ENCODE measurements at regions not wholly inside any gene's neighbourhood (a gene's known extent, or its start where the extent isn't known, plus 50 kb on each side); places are given as distances from the start of the nearest gene placed in this dataset.

GRCh38 chr10:20977300-20977699, 80.2 kb upstream of the NEBL start:
- no peak overlapping the region for H3K9ac ChIP-seq (ENCODE audit: low read depth, low read length)
- H3K4me2 ChIP-seq (ENCODE audit: insufficient read depth, low read length) = no peak overlapping the region
- no peak for ATAC-seq (ENCODE audit: insufficient read depth, low read depth)
- DNase-seq = no peak
- no peak overlapping the region for H3K4me3 ChIP-seq (ENCODE audit: low read depth in 1 of 2, low read length in 2 of 2)
- TF ChIP-seq, protein P1, sequence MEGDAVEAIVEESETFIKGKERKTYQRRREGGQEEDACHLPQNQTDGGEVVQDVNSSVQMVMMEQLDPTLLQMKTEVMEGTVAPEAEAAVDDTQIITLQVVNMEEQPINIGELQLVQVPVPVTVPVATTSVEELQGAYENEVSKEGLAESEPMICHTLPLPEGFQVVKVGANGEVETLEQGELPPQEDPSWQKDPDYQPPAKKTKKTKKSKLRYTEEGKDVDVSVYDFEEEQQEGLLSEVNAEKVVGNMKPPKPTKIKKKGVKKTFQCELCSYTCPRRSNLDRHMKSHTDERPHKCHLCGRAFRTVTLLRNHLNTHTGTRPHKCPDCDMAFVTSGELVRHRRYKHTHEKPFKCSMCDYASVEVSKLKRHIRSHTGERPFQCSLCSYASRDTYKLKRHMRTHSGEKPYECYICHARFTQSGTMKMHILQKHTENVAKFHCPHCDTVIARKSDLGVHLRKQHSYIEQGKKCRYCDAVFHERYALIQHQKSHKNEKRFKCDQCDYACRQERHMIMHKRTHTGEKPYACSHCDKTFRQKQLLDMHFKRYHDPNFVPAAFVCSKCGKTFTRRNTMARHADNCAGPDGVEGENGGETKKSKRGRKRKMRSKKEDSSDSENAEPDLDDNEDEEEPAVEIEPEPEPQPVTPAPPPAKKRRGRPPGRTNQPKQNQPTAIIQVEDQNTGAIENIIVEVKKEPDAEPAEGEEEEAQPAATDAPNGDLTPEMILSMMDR (IDR thresholded peaks at IDR 0.05; ENCODE audit: borderline replicate concordance, extremely low read depth, low read length, poor library complexity, severe bottlenecking) = no peak
- TF ChIP-seq EZH2 (IDR thresholded peaks at IDR 0.05; ENCODE audit: borderline replicate concordance, low read depth, low read length, severe bottlenecking) = no peak
- H4K20me1 ChIP-seq (ENCODE audit: insufficient read depth, low read length) = no peaks in the 10 kb centered on the region
- no peaks in the 10 kb centered on the region for H3K4me1 ChIP-seq (ENCODE audit: insufficient read depth, low read length)
- H3K27me3 ChIP-seq (ENCODE audit: insufficient read depth, low read length, poor library complexity) = no peaks in the 10 kb centered on the region
- H3K79me2 ChIP-seq (ENCODE audit: insufficient read depth, low read length) = no peaks in the 10 kb centered on the region
- no peak overlapping the region for H3K27ac ChIP-seq (ENCODE audit: low read length)
- no peak overlapping the region for H2AFZ ChIP-seq (ENCODE audit: low read depth, low read length)
- no peaks in the 10 kb centered on the region for H3K36me3 ChIP-seq (ENCODE audit: insufficient read depth, low read length)
- no peaks in the 10 kb centered on the region for H3K9me3 ChIP-seq (ENCODE audit: insufficient read depth, low read length, severe bottlenecking)

DNA sequence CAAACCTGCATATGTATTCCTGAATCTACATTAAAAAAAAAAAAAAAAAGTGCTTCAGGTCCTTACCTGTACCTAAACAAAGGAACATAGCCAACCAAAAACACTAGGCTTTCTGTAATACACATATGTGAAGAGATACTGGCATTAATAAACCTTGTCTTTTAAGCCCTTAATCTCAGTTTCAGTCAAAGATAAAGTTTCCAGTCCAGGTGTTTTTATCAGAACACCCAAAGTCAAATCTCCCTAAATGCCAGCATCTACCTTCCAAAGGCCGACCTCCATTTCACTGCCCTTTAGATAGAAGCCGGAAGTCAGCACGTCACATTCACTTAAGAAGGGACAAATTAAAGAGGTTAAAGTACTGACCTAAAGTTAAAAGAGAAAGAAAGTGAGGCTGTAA, 79.8 kb upstream of the NEBL start:
- no peaks in the 10 kb centered on the region for H3K36me3 ChIP-seq (ENCODE audit: insufficient read depth, low read length)
- ATAC-seq (ENCODE audit: insufficient read depth, low read depth) = no peak
- no peak overlapping the region for H3K27ac ChIP-seq (ENCODE audit: low read length)
- H2AFZ ChIP-seq (ENCODE audit: low read depth, low read length) = no peak overlapping the region
- H4K20me1 ChIP-seq (ENCODE audit: insufficient read depth, low read length) = no peaks in the 10 kb centered on the region
- H3K4me3 ChIP-seq (ENCODE audit: low read depth in 1 of 2, low read length in 2 of 2) = no peak overlapping the region
- H3K4me1 ChIP-seq (ENCODE audit: insufficient read depth, low read length) = no peaks in the 10 kb centered on the region
- no peak for TF ChIP-seq EZH2 (IDR thresholded peaks at IDR 0.05; ENCODE audit: borderline replicate concordance, low read depth, low read length, severe bottlenecking)
- TF ChIP-seq, protein P1 (IDR thresholded peaks at IDR 0.05; ENCODE audit: borderline replicate concordance, extremely low read depth, low read length, poor library complexity, severe bottlenecking) = no peak
- H3K4me2 ChIP-seq (ENCODE audit: insufficient read depth, low read length) = no peak overlapping the region
- no peaks in the 10 kb centered on the region for H3K79me2 ChIP-seq (ENCODE audit: insufficient read depth, low read length)
- H3K9me3 ChIP-seq (ENCODE audit: insufficient read depth, low read length, severe bottlenecking) = no peaks in the 10 kb centered on the region
- H3K27me3 ChIP-seq (ENCODE audit: insufficient read depth, low read length, poor library complexity) = no peaks in the 10 kb centered on the region
- no peak for DNase-seq
- H3K9ac ChIP-seq (ENCODE audit: low read depth, low read length) = no peak overlapping the region

DNA sequence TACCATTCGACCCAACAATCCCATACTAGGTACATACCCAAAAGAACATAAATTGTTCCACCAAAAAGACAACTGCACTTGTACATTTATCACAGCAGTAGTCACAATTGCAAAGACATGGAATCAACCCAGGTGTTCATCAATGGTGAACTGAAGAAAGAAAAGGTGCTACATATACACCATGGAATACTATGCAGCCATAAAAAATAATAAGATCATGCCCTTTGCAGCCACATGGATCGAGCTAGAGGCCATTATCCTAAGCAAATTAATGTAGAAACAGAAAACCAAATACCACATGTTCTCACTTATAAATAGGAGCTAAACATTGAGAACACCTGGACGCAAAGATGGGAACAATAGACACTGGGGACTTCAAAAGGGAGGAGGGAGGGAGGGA, 79.3 kb upstream of the NEBL start:
- H2AFZ ChIP-seq (ENCODE audit: low read depth, low read length) = no peak overlapping the region
- no peaks in the 10 kb centered on the region for H3K27me3 ChIP-seq (ENCODE audit: insufficient read depth, low read length, poor library complexity)
- no peaks in the 10 kb centered on the region for H3K36me3 ChIP-seq (ENCODE audit: insufficient read depth, low read length)
- no peak overlapping the region for H3K4me3 ChIP-seq (ENCODE audit: low read depth in 1 of 2, low read length in 2 of 2)
- no peak overlapping the region for H3K9ac ChIP-seq (ENCODE audit: low read depth, low read length)
- DNase-seq (no peak), ATAC-seq (ENCODE audit: insufficient read depth, low read depth) (no peak)
- H3K9me3 ChIP-seq (ENCODE audit: insufficient read depth, low read length, severe bottlenecking) = no peaks in the 10 kb centered on the region
- TF ChIP-seq EZH2 (IDR thresholded peaks at IDR 0.05; ENCODE audit: borderline replicate concordance, low read depth, low read length, severe bottlenecking) = no peak
- TF ChIP-seq, protein P1 (IDR thresholded peaks at IDR 0.05; ENCODE audit: borderline replicate concordance, extremely low read depth, low read length, poor library complexity, severe bottlenecking) = no peak
- no peak overlapping the region for H3K4me2 ChIP-seq (ENCODE audit: insufficient read depth, low read length)
- no peaks in the 10 kb centered on the region for H4K20me1 ChIP-seq (ENCODE audit: insufficient read depth, low read length)
- no peaks in the 10 kb centered on the region for H3K79me2 ChIP-seq (ENCODE audit: insufficient read depth, low read length)
- no peak overlapping the region for H3K27ac ChIP-seq (ENCODE audit: low read length)
- H3K4me1 ChIP-seq (ENCODE audit: insufficient read depth, low read length) = no peaks in the 10 kb centered on the region

- Histone ChIP-seq H3K4me2 (ENCODE audit: insufficient read depth, low read length) (no peak overlapping the region), H3K36me3 (ENCODE audit: insufficient read depth, low read length) (no peaks in the 10 kb centered on the region), H3K27me3 (ENCODE audit: insufficient read depth, low read length, poor library complexity) (no peaks in the 10 kb centered on the region), H3K9me3 (ENCODE audit: insufficient read depth, low read length, severe bottlenecking) (no peaks in the 10 kb centered on the region), H3K27ac (ENCODE audit: low read length) (no peak overlapping the region), H3K4me3 (ENCODE audit: low read depth in 1 of 2, low read length in 2 of 2) (no peak overlapping the region), H4K20me1 (ENCODE audit: insufficient read depth, low read length) (no peaks in the 10 kb centered on the region), H3K4me1 (ENCODE audit: insufficient read depth, low read length) (no peaks in the 10 kb centered on the region), H3K9ac (ENCODE audit: low read depth, low read length) (no peak overlapping the region), H3K79me2 (ENCODE audit: insufficient read depth, low read length) (no peaks in the 10 kb centered on the region), H2AFZ (ENCODE audit: low read depth, low read length) (no peak overlapping the region)
- DNase-seq = no peak
- no peak for TF ChIP-seq EZH2 (IDR thresholded peaks at IDR 0.05; ENCODE audit: borderline replicate concordance, low read depth, low read length, severe bottlenecking)
- TF ChIP-seq, protein P1 (IDR thresholded peaks at IDR 0.05; ENCODE audit: borderline replicate concordance, extremely low read depth, low read length, poor library complexity, severe bottlenecking) = no peak
- no peak for ATAC-seq (ENCODE audit: insufficient read depth, low read depth)
Measured at GRCh38 chr10:20975236-20975635, 78.1 kb upstream of the NEBL start.

All from DND-41 (cell line).